ENCODE measurements at regions not wholly inside any gene's neighbourhood (a gene's known extent, or its start where the extent isn't known, plus 50 kb on each side); places are given as distances from the start of the nearest gene placed in this dataset.
A peak's percentile ranks its signal among the peaks of the same experiment; 100 is the strongest.
"Not testable (repeated sequence)": the region's sequence is repeated elsewhere in the genome, so short reads cannot be mapped to it uniquely, and the experiment has no call there.

- no peak for DNase-seq
Observed at GRCh38 chr1:185401019-185401418, 84.0 kb upstream of the IVNS1ABP start.

- DNase-seq = no peak
Observed at GRCh38 chr1:185400052-185400451, 83.0 kb upstream of the IVNS1ABP start.

- no peak for DNase-seq
Observed at GRCh38 chr1:185398599-185398998, 81.6 kb upstream of the IVNS1ABP start.

- DNase-seq = no peak
Observed at GRCh38 chr1:185398022-185398421, 81.0 kb upstream of the IVNS1ABP start.

- DNase-seq = no peak
Observed at GRCh38 chr1:185397183-185397582, 80.1 kb upstream of the IVNS1ABP start.

- no peak for DNase-seq
Observed at GRCh38 chr1:185396126-185396525, 79.1 kb upstream of the IVNS1ABP start.

GRCh38 chr1:185393815-185394214 is 76.8 kb upstream of the IVNS1ABP start:
- DNase-seq = no peak

- DNase-seq = no peak
Observed at GRCh38 chr1:185393205-185393604, 76.2 kb upstream of the IVNS1ABP start.

GRCh38 chr1:185388815-185389214 is 71.8 kb upstream of the IVNS1ABP start:
- no peak for DNase-seq

- DNase-seq = no peak
Observed at GRCh38 chr1:185388346-185388745, 71.3 kb upstream of the IVNS1ABP start.

- DNase-seq = no peak
Observed at GRCh38 chr1:185385991-185386390, 68.9 kb upstream of the IVNS1ABP start.

- not testable (repeated sequence) for DNase-seq
Observed at GRCh38 chr1:185383805-185384204, 66.8 kb upstream of the IVNS1ABP start.

- DNase-seq = no peak
Observed at GRCh38 chr1:185377831-185378230, 60.8 kb upstream of the IVNS1ABP start.

- no peak for DNase-seq
Observed at GRCh38 chr1:185376840-185377635, 60.0 kb upstream of the IVNS1ABP start.

GRCh38 chr1:185376288-185376687 is 59.2 kb upstream of the IVNS1ABP start:
- no peak for DNase-seq

- DNase-seq = no peak
Observed at GRCh38 chr1:185375583-185375982, 58.5 kb upstream of the IVNS1ABP start.

- no peak for DNase-seq
Observed at GRCh38 chr1:185373813-185374529, 56.9 kb upstream of the IVNS1ABP start.

- no peak for DNase-seq
Observed at GRCh38 chr1:185369786-185370185, 52.7 kb upstream of the IVNS1ABP start.

- no peak for DNase-seq
Observed at GRCh38 chr1:185368913-185369491, 52.0 kb upstream of the IVNS1ABP start.

- no peak for DNase-seq
Observed at GRCh38 chr1:185368313-185368855, 51.3 kb upstream of the IVNS1ABP start.

GRCh38 chr1:185367218-185367617 is 50.2 kb upstream of the IVNS1ABP start:
- peak; percentile 4 for DNase-seq

Data from skin of body (tissue), 1 donor.